ENCODE measurements at regions not wholly inside any gene's neighbourhood (a gene's known extent, or its start where the extent isn't known, plus 50 kb on each side); places are given as distances from the start of the nearest gene placed in this dataset.

DNA sequence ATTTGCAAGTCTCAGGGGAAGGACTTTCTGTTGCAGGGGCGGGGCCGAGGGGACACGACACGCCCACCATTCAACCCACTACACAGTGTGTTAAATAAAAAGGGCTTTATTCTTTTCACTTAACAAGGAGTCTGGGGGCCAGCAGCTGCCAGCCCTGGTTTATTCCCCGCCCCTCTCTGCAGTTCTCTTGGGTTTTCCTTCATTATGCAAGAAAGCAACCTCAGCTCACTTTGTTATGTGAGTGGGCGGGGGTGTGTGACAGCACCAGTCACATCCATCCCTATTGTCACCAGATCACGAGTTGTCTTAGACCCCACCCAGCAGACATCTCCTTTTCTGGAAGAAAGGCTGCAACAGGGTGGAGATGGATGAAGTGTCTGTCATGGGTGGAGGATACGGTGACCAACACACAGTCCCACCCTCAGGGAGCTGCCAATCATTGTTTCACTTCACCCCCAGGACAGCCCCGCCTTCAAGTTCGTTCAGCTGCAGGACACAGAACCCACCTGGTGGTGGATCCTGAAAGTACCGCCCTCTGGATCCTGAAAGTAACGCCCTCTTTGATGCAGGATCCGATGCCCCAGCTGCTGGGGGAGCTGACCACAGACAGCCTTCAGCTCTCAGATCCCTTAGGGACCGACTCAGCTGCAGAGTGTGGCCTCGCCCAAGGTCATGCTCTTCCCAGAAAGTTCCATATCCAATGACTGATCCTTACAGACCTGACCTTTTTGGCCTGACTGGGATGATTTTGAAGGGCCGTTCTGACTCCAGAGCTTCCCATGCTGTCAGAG, 79.6 kb downstream of the SMIM20 start:
- TF ChIP-seq, protein P1, sequence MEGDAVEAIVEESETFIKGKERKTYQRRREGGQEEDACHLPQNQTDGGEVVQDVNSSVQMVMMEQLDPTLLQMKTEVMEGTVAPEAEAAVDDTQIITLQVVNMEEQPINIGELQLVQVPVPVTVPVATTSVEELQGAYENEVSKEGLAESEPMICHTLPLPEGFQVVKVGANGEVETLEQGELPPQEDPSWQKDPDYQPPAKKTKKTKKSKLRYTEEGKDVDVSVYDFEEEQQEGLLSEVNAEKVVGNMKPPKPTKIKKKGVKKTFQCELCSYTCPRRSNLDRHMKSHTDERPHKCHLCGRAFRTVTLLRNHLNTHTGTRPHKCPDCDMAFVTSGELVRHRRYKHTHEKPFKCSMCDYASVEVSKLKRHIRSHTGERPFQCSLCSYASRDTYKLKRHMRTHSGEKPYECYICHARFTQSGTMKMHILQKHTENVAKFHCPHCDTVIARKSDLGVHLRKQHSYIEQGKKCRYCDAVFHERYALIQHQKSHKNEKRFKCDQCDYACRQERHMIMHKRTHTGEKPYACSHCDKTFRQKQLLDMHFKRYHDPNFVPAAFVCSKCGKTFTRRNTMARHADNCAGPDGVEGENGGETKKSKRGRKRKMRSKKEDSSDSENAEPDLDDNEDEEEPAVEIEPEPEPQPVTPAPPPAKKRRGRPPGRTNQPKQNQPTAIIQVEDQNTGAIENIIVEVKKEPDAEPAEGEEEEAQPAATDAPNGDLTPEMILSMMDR (IDR thresholded peaks at IDR 0.05): peak in 1 of 6 experiments; percentile 5
- TF ChIP-seq POLR2A (IDR thresholded peaks at IDR 0.05): no peak
